Gastroesophageal sphincter (tissue), 3 donors: ENCODE measurements at regions not wholly inside any gene's neighbourhood (a gene's known extent, or its start where the extent isn't known, plus 50 kb on each side); places are given as distances from the start of the nearest gene placed in this dataset.

ENCODE experiments used
- CTCF ChIP-seq, 4 experiments: fragments of 200-600 bp in 2 of 4; fragments of 450-650 bp in 2 of 4; sonication (generic) in 1 of 4; IDR thresholded peaks; one replicate each; pipeline ENCODE4 v1.5.1; 2017 to 2019; ENCODE audit warnings: antibody characterized with exemption in 4 of 4, mild to moderate bottlenecking in 2 of 4, moderate library complexity in 2 of 4
- POLR2A ChIP-seq, 2 donors: fragments of 450-650 bp; IDR thresholded peaks; one replicate each; pipeline ENCODE4 v1.6.1; 2017; ENCODE audit warnings: antibody characterized with exemption in 2 of 2, mild to moderate bottlenecking in 2 of 2, moderate library complexity in 1 of 2

GRCh38 chr12:47417121-47417520 lies 288.7 kb downstream of the RPAP3 start:
- TF ChIP-seq CTCF (IDR thresholded peaks at IDR 0.05): no peak
- no peak for TF ChIP-seq POLR2A (IDR thresholded peaks at IDR 0.05)
